WTC11 (cell line): ENCODE measurements at regions not wholly inside any gene's neighbourhood (a gene's known extent, or its start where the extent isn't known, plus 50 kb on each side); places are given as distances from the start of the nearest gene placed in this dataset.

ENCODE experiments used
- ATF2 ChIP-seq: sonication (generic); formaldehyde crosslinking; IDR thresholded peaks from 2 replicates; pipeline ENCODE4 v1.8.1; 2022; ENCODE audit warnings: low read depth, missing genetic modification reagents, borderline replicate concordance
- ATF6 ChIP-seq: sonication (generic); formaldehyde crosslinking; IDR thresholded peaks from 2 replicates; pipeline ENCODE4 v1.8.1; 2023; ENCODE audit warnings: mild to moderate bottlenecking, missing genetic modification reagents
- CREM ChIP-seq: sonication (generic); formaldehyde crosslinking; IDR thresholded peaks from 2 replicates; pipeline ENCODE4 v1.8.1; 2022; ENCODE audit warnings: mild to moderate bottlenecking, missing genetic modification reagents, moderate library complexity
- CTCF ChIP-seq: fragments of 200-600 bp; IDR thresholded peaks from 2 replicates; pipeline ENCODE4 v1.8.0; 2022; ENCODE audit warnings: antibody characterized with exemption
- E2F1 ChIP-seq: sonication (generic); formaldehyde crosslinking; IDR thresholded peaks from 2 replicates; pipeline ENCODE4 v1.8.0; 2022; ENCODE audit warnings: mild to moderate bottlenecking, missing genetic modification reagents
- E2F5 ChIP-seq: sonication (generic); formaldehyde crosslinking; IDR thresholded peaks from 2 replicates; pipeline ENCODE4 v1.8.1; 2022; ENCODE audit warnings: mild to moderate bottlenecking, moderate library complexity, missing genetic modification reagents
- ESRRA ChIP-seq: sonication (generic); formaldehyde crosslinking; IDR thresholded peaks from 2 replicates; pipeline ENCODE4 v1.8.1; 2022; ENCODE audit warnings: mild to moderate bottlenecking, missing genetic modification reagents, borderline replicate concordance
- JUN ChIP-seq: sonication (generic); formaldehyde crosslinking; IDR thresholded peaks from 2 replicates; pipeline ENCODE4 v1.8.0; 2023; ENCODE audit warnings: mild to moderate bottlenecking, missing genetic modification reagents
- MAX ChIP-seq: sonication (generic); formaldehyde crosslinking; IDR thresholded peaks from 2 replicates; pipeline ENCODE4 v1.8.0; 2022; ENCODE audit warnings: mild to moderate bottlenecking, missing genetic modification reagents
- SMAD3 ChIP-seq: sonication (generic); formaldehyde crosslinking; IDR thresholded peaks from 2 replicates; pipeline ENCODE4 v1.8.0; 2022; ENCODE audit warnings: missing genetic modification reagents, mild to moderate bottlenecking, borderline replicate concordance
- SP1 ChIP-seq: sonication (generic); formaldehyde crosslinking; conservative IDR thresholded peaks from 2 replicates; pipeline ENCODE4 v1.8.1; 2022; ENCODE audit warnings: missing genetic modification reagents
- ZNF138 ChIP-seq: sonication (generic); formaldehyde crosslinking; conservative IDR thresholded peaks from 2 replicates; pipeline ENCODE4 v1.8.1; 2022; ENCODE audit warnings: mild to moderate bottlenecking, moderate library complexity, missing genetic modification reagents
- ZNF281 ChIP-seq: sonication (generic); formaldehyde crosslinking; IDR thresholded peaks from 2 replicates; pipeline ENCODE4 v1.8.0; 2023; ENCODE audit warnings: mild to moderate bottlenecking, missing genetic modification reagents
- ZNF425 ChIP-seq: fragments of 250-450 bp; sonication (Bioruptor Pico); conservative IDR thresholded peaks from 2 replicates; pipeline ENCODE4 v1.9.0; 2021; ENCODE audit warnings: mild to moderate bottlenecking

GRCh38 chr2:106638580-106638979, 151.4 kb downstream of the CD8B2 start:
- TF ChIP-seq CTCF (no peak), E2F1 (CRISPR knock-in tag) (no peak), JUN (no peak), ESRRA (CRISPR knock-in tag) (no peak), SMAD3 (no peak), E2F5 (CRISPR knock-in tag) (no peak), ZNF138 (CRISPR knock-in tag) (no peak), CREM (CRISPR knock-in tag) (no peak), MAX (no peak), ATF2 (CRISPR knock-in tag) (no peak), SP1 (CRISPR knock-in tag) (no peak), ZNF425 (CRISPR knock-in tag) (no peak), ZNF281 (no peak), ATF6 (CRISPR knock-in tag) (no peak)
